Limb (tissue), 2 donors: ENCODE measurements at regions not wholly inside any gene's neighbourhood (a gene's known extent, or its start where the extent isn't known, plus 50 kb on each side); places are given as distances from the start of the nearest gene placed in this dataset.
"Not testable (repeated sequence)": the region's sequence is repeated elsewhere in the genome, so short reads cannot be mapped to it uniquely, and the experiment has no call there.

Experiments used
- DNase-seq, 2 donors: peaks; one replicate each; pipeline ENCODE4 v3.0.0-alpha.2; 2016; ENCODE audit errors: extremely low spot score in 2 of 2

- DNase-seq: no peak
Observed at GRCh38 chr12:83758888-83759631, 1072.4 kb downstream of the TMTC2 start.

GRCh38 chr12:83753904-83754303 lies 1067.2 kb downstream of the TMTC2 start:
- DNase-seq: no peak

- no peak for DNase-seq
Observed at GRCh38 chr12:83753205-83753604, 1066.5 kb downstream of the TMTC2 start.

- DNase-seq: no peak
Observed at GRCh38 chr12:83739607-83740006, 1052.9 kb downstream of the TMTC2 start.

- no peak for DNase-seq
Observed at GRCh38 chr12:83710851-83711250, 1024.1 kb downstream of the TMTC2 start.

- DNase-seq: no peak
Observed at GRCh38 chr12:83709899-83710298, 1023.2 kb downstream of the TMTC2 start.

GRCh38 chr12:83700838-83701237 lies 1014.1 kb downstream of the TMTC2 start:
- DNase-seq: no peak

- not testable (repeated sequence) for DNase-seq
Observed at GRCh38 chr12:83696311-83696710, 1009.6 kb downstream of the TMTC2 start.

GRCh38 chr12:83691730-83692129 lies 1005.0 kb downstream of the TMTC2 start:
- DNase-seq: no peak

- DNase-seq: no peak
Observed at GRCh38 chr12:83690465-83690864, 1003.8 kb downstream of the TMTC2 start.

GRCh38 chr12:83689333-83689732 lies 1002.6 kb downstream of the TMTC2 start:
- no peak for DNase-seq

GRCh38 chr12:83676781-83677295 lies 990.1 kb downstream of the TMTC2 start:
- no peak for DNase-seq

GRCh38 chr12:83666690-83667089 lies 980.0 kb downstream of the TMTC2 start:
- DNase-seq: no peak

- DNase-seq: no peak
Observed at GRCh38 chr12:83665634-83666218, 979.0 kb downstream of the TMTC2 start.

GRCh38 chr12:83664650-83665049 lies 977.9 kb downstream of the TMTC2 start:
- DNase-seq: peak; percentile 18 to 40

GRCh38 chr12:83660727-83661358 lies 974.1 kb downstream of the TMTC2 start:
- DNase-seq: no peak

GRCh38 chr12:83659321-83659720 lies 972.6 kb downstream of the TMTC2 start:
- DNase-seq: no peak

- DNase-seq: no peak
Observed at GRCh38 chr12:83656004-83656403, 969.3 kb downstream of the TMTC2 start.

GRCh38 chr12:83642205-83642604 lies 955.5 kb downstream of the TMTC2 start:
- DNase-seq: no peak

GRCh38 chr12:83641789-83642188 lies 955.1 kb downstream of the TMTC2 start:
- no peak for DNase-seq

- DNase-seq: no peak
Observed at GRCh38 chr12:83634726-83635267, 948.1 kb downstream of the TMTC2 start.

- DNase-seq: no peak
Observed at GRCh38 chr12:83630526-83630925, 943.8 kb downstream of the TMTC2 start.
